ENCODE measurements at regions not wholly inside any gene's neighbourhood (a gene's known extent, or its start where the extent isn't known, plus 50 kb on each side); places are given as distances from the start of the nearest gene placed in this dataset.

GRCh38 chr21:38075833-38076587 is 159.8 kb upstream of the KCNJ6 start:
- no peaks in the 10 kb centered on the region for H3K9me1 ChIP-seq (ENCODE audit: control insufficient read depth, extremely low read depth, insufficient read depth, low read length)
- FAIRE-seq = no peak

GRCh38 chr21:38077569-38077968 is 161.3 kb upstream of the KCNJ6 start:
- Histone ChIP-seq H2AFZ (ENCODE audit: control insufficient read depth, low read length) (no peak overlapping the region), H3K79me2 (ENCODE audit: control insufficient read depth, insufficient read depth, low read length) (no peaks in the 10 kb centered on the region), H3K9ac (ENCODE audit: control insufficient read depth, extremely low read depth, insufficient read depth, low read length) (no peak overlapping the region), H3K36me3 (ENCODE audit: control insufficient read depth in 2 of 2, extremely low read depth in 1 of 2, insufficient read depth in 2 of 2, low read length in 2 of 2) (no peaks in the 10 kb centered on the region), H3K4me2 (ENCODE audit: control insufficient read depth, extremely low read depth, insufficient read depth, low read depth, low read length) (no peak overlapping the region), H3K9me1 (ENCODE audit: control insufficient read depth, extremely low read depth, insufficient read depth, low read length) (no peaks in the 10 kb centered on the region), H3K4me3 (ENCODE audit: control insufficient read depth in 2 of 3, extremely low read depth in 1 of 3, insufficient read depth in 2 of 3, low read depth in 1 of 3, low read length in 3 of 3) (no peak overlapping the region), H3K4me1 (ENCODE audit: control insufficient read depth, extremely low read depth, insufficient read depth, low read length) (no peaks in the 10 kb centered on the region), H3K27me3 (ENCODE audit: control insufficient read depth, extremely low read depth, insufficient read depth, low read length) (no peaks in the 10 kb centered on the region), H3K9me3 (ENCODE audit: control insufficient read depth, low read depth, low read length) (no peaks in the 10 kb centered on the region), H4K20me1 (ENCODE audit: control insufficient read depth, extremely low read depth, insufficient read depth, low read length) (no peaks in the 10 kb centered on the region), H3K27ac (ENCODE audit: control insufficient read depth, insufficient read depth, low read length) (no peak overlapping the region)
- FAIRE-seq = no peak
- dilution Hi-C loops (cut with MboI; ENCODE audit: extremely low pct_ligation_motif_present, low sequenced_read_pairs) = no loop called here
- no peak for DNase-seq (ENCODE audit: low read depth, low spot score)
- TF ChIP-seq, protein P1, sequence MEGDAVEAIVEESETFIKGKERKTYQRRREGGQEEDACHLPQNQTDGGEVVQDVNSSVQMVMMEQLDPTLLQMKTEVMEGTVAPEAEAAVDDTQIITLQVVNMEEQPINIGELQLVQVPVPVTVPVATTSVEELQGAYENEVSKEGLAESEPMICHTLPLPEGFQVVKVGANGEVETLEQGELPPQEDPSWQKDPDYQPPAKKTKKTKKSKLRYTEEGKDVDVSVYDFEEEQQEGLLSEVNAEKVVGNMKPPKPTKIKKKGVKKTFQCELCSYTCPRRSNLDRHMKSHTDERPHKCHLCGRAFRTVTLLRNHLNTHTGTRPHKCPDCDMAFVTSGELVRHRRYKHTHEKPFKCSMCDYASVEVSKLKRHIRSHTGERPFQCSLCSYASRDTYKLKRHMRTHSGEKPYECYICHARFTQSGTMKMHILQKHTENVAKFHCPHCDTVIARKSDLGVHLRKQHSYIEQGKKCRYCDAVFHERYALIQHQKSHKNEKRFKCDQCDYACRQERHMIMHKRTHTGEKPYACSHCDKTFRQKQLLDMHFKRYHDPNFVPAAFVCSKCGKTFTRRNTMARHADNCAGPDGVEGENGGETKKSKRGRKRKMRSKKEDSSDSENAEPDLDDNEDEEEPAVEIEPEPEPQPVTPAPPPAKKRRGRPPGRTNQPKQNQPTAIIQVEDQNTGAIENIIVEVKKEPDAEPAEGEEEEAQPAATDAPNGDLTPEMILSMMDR (optimal IDR thresholded peaks at IDR 0.05 in 1 of 3, IDR thresholded peaks at IDR 0.05 in 1 of 3, conservative IDR thresholded peaks at IDR 0.05 in 1 of 3; ENCODE audit: extremely low read depth in 1 of 3, insufficient read depth in 2 of 3, low read length in 3 of 3) = no peak
- TF ChIP-seq EZH2 (IDR thresholded peaks at IDR 0.05; ENCODE audit: low read length) = no peak

More at GRCh38 chr21:38075833-38076587, 159.8 kb upstream of the KCNJ6 start:
- Histone ChIP-seq H4K20me1 (ENCODE audit: control insufficient read depth, extremely low read depth, insufficient read depth, low read length) (no peaks in the 10 kb centered on the region), H3K4me1 (ENCODE audit: control insufficient read depth, extremely low read depth, insufficient read depth, low read length) (no peaks in the 10 kb centered on the region), H3K36me3 (ENCODE audit: control insufficient read depth in 2 of 2, extremely low read depth in 1 of 2, insufficient read depth in 2 of 2, low read length in 2 of 2) (no peaks in the 10 kb centered on the region), H3K27me3 (ENCODE audit: control insufficient read depth, extremely low read depth, insufficient read depth, low read length) (no peaks in the 10 kb centered on the region), H3K79me2 (ENCODE audit: control insufficient read depth, insufficient read depth, low read length) (no peaks in the 10 kb centered on the region), H3K4me3 (ENCODE audit: control insufficient read depth in 2 of 3, extremely low read depth in 1 of 3, insufficient read depth in 2 of 3, low read depth in 1 of 3, low read length in 3 of 3) (no peak overlapping the region), H3K9me3 (ENCODE audit: control insufficient read depth, low read depth, low read length) (no peaks in the 10 kb centered on the region), H3K4me2 (ENCODE audit: control insufficient read depth, extremely low read depth, insufficient read depth, low read depth, low read length) (no peak overlapping the region), H2AFZ (ENCODE audit: control insufficient read depth, low read length) (no peak overlapping the region), H3K9ac (ENCODE audit: control insufficient read depth, extremely low read depth, insufficient read depth, low read length) (no peak overlapping the region), H3K27ac (ENCODE audit: control insufficient read depth, insufficient read depth, low read length) (no peak overlapping the region)
- TF ChIP-seq, protein P1 (optimal IDR thresholded peaks at IDR 0.05 in 1 of 3, IDR thresholded peaks at IDR 0.05 in 1 of 3, conservative IDR thresholded peaks at IDR 0.05 in 1 of 3; ENCODE audit: extremely low read depth in 1 of 3, insufficient read depth in 2 of 3, low read length in 3 of 3) = no peak
- no peak for TF ChIP-seq EZH2 (IDR thresholded peaks at IDR 0.05; ENCODE audit: low read length)
- dilution Hi-C loops (cut with MboI; ENCODE audit: extremely low pct_ligation_motif_present, low sequenced_read_pairs) = no loop called here
- DNase-seq (ENCODE audit: low read depth, low spot score) = no peak

Data from keratinocyte (primary cell).